Activated T-cell treated with anti-CD3 and anti-CD28 coated beads, Interleukin-2, amount 50 U/mL, for 4 hours (primary cell): ENCODE measurements at regions not wholly inside any gene's neighbourhood (a gene's known extent, or its start where the extent isn't known, plus 50 kb on each side); places are given as distances from the start of the nearest gene placed in this dataset.
"Not testable (repeated sequence)": the region's sequence is repeated elsewhere in the genome, so short reads cannot be mapped to it uniquely, and the experiment has no call there.

Experiments
- ATAC-seq, 2 donors: fragments of 200-7000 bp; cut with Tn5 transposase; one replicate each; pipeline ENCODE4 v1.10.0; 2021
- DNase-seq: peaks from one replicate; pipeline ENCODE4 v3.0.0-alpha.2; 2020
- H3K27me3 Mint-ChIP-seq: one replicate; pipeline ENCODE4 v1.8.0; 2021; ENCODE audit warnings: low read depth, mixed read lengths
- H3K36me3 Mint-ChIP-seq: one replicate; pipeline ENCODE4 v1.8.0; 2022; ENCODE audit warnings: mixed read lengths; ENCODE audit not compliant: insufficient read depth
- H3K4me1 Mint-ChIP-seq: one replicate; pipeline ENCODE4 v1.8.0; 2021; ENCODE audit warnings: low read depth, mixed read lengths
- H3K4me3 Mint-ChIP-seq: one replicate; pipeline ENCODE4 v1.8.0; 2021; ENCODE audit warnings: mild to moderate bottlenecking, moderate library complexity, mixed read lengths
- H3K9me3 Mint-ChIP-seq: one replicate; pipeline ENCODE4 v1.8.0; 2021; ENCODE audit warnings: mixed read lengths

DNA sequence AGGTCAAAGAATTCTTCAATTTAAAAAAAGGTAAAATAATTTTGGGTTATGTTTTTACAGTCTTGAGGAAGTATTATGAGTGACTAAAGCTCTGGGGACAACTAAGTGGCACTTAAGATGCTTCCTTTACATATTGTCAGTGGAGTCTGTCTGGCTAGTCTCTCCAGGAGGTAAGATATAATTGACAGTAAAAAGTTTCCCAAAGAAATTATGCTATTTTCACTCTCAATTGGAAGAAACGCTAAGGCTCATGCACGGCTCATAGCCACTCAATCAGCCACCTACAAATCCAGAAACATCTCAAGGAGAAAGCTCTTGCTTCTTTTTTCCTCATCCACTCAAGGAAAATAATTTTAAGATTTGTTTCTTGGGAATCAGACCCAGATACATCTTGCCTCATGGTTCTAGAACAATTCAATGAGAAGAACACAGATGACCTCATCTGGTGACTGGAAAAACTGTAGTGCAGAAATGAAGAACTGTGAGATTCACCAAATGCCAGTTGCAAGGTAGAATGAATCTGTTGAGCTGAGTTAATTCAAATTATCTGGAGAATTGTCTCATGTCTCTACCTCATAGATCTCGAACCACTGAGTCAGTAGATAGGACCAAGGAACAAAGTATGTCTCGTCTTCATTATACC lies 252.9 kb downstream of the TPBG start:
- Mint-ChIP-seq H3K36me3 (no peaks in the 10 kb centered on the region), H3K4me3 (no peak overlapping the region), H3K27me3 (no peaks in the 10 kb centered on the region), H3K4me1 (no peaks in the 10 kb centered on the region), H3K9me3 (peaks cover 4% of the 10 kb centered on the region)
- ATAC-seq, result no peak
- DNase-seq, result no peak

DNA sequence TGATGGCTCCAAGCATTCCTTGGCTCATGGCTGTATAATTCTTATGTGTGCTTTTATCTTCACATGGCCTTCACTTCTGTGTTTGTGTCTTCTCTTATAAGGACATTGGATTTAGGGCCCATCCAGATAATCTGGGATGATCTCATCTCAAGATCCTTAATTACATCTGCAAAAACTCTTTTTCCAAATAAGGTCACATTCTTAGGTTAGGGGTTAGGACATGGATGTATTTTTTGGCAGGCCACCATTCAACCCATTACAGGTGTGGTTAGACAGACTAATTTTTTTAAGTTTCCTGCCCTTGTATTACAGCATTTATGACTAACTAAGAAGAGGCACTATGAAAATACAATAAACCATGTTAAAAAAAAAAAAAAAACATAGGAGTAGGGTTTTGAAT lies 254.0 kb downstream of the TPBG start:
- Mint-ChIP-seq H3K36me3 (no peaks in the 10 kb centered on the region), H3K4me1 (no peaks in the 10 kb centered on the region), H3K9me3 (peaks cover 4% of the 10 kb centered on the region), H3K4me3 (no peak overlapping the region), H3K27me3 (no peaks in the 10 kb centered on the region)
- ATAC-seq (no peak), DNase-seq (no peak)

DNA sequence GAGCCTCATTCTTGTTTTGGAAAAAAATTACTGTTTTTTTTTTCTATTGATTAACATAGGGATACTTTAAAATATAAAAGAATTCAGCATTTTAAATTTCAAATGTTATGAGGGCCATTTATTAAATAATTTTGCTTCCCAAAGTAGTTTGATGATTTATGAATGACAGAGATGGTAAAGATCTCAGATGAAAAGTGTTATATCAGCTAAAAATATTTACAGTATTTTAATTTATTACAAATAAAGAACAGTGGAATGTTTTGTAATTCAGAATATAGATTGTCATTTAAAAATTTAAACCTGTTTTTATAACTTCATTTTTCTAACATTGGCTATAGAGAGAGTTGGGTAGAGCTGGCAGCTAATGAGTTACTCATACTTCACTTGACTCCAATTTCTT lies 256.0 kb downstream of the TPBG start:
- Mint-ChIP-seq H3K9me3 (peaks cover 4% of the 10 kb centered on the region), H3K4me3 (no peak overlapping the region), H3K27me3 (no peaks in the 10 kb centered on the region), H3K4me1 (no peaks in the 10 kb centered on the region), H3K36me3 (no peaks in the 10 kb centered on the region)
- DNase-seq, result no peak
- no peak for ATAC-seq

DNA sequence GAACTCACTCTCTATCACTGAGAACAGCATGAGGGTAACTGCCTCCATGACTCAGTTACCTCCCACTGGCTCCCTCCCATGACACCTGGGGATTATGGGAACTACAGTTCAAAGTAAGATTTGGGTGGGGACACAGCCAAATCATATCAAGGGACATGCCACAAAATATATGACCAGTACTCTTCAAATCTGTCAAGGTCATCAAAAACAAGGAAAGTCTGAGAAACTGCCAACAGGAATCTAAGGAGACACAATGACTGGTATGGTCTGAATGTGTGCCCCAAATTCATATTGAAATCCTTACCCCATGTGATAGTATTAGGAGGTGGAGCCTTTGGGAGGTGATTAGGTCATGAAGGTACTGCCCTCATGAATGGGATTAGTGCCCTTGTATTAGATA lies 258.8 kb downstream of the TPBG start:
- Mint-ChIP-seq H3K27me3 (no peaks in the 10 kb centered on the region), H3K36me3 (no peaks in the 10 kb centered on the region), H3K9me3 (peaks cover 4% of the 10 kb centered on the region), H3K4me1 (no peaks in the 10 kb centered on the region), H3K4me3 (no peak overlapping the region)
- ATAC-seq (no peak), DNase-seq (no peak)

DNA sequence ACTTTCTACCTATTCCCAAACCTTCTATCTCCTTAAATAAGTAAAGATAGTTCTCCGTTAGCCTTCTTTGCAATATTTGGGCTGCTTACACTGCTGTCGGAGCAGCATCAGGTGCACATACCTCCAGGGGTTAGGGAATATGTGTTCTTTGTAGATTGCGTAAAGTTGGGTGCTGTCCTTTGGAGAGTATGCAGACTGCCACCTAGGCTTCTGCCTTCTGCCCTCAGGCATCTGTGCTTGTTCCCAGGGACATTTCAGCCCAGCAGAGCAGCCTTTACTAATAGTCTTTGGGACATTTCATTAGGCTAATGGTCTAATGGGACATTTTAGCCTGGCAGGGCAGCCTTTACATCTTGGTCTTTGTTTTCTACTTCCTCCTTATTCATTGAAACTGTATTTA lies 260.6 kb downstream of the TPBG start:
- H3K4me3 Mint-ChIP-seq, result no peak overlapping the region
- no peaks in the 10 kb centered on the region for H3K4me1 Mint-ChIP-seq
- no peaks in the 10 kb centered on the region for H3K36me3 Mint-ChIP-seq
- H3K9me3 Mint-ChIP-seq, result peaks cover 4% of the 10 kb centered on the region
- ATAC-seq, result no peak
- no peak for DNase-seq
- no peaks in the 10 kb centered on the region for H3K27me3 Mint-ChIP-seq

DNA sequence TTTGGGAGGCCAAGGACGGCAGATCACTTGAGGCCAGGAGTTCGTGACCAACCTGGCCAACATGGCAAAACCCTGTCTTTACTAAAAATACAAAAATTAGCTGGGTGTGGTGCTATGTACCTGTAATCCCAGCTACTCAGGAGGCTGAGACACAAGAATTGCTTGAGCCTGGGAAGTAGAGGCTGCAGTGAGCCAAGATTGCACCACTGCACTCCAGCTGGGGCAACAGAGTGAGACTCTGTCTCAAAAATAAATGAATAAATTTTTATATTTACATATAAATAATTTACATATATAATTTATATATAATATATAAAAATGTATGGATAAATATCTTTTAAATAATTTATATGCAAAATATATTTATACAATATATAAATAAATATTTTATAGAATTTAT lies 263.3 kb downstream of the TPBG start:
- not testable (repeated sequence) for H3K36me3 Mint-ChIP-seq, ATAC-seq, H3K27me3 Mint-ChIP-seq, H3K9me3 Mint-ChIP-seq, DNase-seq, H3K4me1 Mint-ChIP-seq, H3K4me3 Mint-ChIP-seq

DNA sequence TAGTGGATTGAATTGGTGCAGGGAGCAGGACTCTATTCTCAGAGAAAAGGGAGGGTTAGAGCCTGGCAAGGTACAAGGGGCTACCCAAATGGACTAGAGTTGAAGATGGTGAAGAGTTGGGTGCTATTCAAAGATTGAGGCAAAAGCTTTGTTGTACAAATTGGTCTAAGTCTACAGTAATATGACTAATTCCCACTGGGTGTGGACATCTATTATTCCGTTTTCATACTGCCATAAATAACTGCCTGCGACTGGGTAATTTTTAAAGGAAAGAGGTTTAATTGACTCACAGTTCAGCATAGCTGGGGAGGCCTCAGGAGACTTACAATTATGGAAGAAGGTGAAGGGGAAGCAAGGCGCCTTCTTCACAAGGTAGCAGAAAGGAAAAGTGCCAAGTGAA lies 266.3 kb downstream of the TPBG start:
- no peaks in the 10 kb centered on the region for H3K4me1 Mint-ChIP-seq
- H3K27me3 Mint-ChIP-seq, result no peaks in the 10 kb centered on the region
- DNase-seq (no peak), ATAC-seq (no peak)
- H3K4me3 Mint-ChIP-seq, result no peak overlapping the region
- no peaks in the 10 kb centered on the region for H3K9me3 Mint-ChIP-seq
- H3K36me3 Mint-ChIP-seq, result no peaks in the 10 kb centered on the region

DNA sequence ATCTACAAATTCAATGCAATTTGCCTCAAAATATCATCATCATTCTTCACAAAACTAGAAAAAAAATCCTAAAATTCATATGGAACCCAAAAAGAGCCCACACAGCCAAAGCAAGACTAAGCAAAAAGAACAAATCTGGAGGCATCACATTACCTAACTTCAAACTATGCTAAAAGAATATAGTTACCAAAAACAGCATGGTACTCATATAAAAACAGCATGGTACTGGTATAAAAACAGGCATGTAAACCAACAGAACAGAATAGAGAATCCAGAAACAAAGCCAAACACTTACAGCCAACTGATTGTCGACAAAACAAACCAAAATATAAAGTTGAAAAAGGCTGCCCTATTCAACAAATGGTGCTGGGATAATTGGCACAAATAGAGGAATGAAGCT lies 278.1 kb downstream of the TPBG start:
- H3K36me3 Mint-ChIP-seq, result no peaks in the 10 kb centered on the region
- no peaks in the 10 kb centered on the region for H3K27me3 Mint-ChIP-seq

DNA sequence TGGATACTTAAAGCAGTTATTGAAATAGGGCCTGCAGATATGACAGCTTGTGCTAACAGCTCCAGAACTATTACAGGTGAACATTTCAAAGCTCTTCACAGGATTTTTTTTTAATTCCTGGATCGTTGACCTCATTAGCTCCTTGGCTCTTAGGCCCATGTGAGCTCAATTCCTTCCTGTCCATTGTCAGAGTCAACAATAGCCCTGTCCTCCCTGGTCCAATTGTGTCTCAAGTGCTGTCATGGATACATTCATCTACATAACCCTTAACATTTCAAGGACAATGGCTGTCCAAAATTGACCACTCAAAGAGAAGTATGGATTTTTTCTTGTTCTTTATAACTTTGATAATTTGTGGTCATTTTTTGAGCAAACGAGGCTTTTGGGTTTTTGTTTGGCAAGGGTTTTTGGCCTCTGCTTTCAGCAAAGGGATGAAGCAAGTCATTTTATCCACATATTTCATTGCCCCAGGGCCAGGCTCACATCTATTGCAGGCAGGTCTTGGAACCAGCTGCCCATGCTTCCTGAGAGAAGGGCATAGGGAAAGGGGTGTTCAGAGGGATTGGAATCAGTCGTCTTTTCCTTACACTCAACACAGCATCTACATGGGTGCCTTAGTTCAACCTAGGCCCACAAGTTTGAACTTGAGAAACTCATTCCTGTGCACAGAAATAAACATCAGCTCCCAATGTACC lies 282.1 kb downstream of the TPBG start:
- H3K4me1 Mint-ChIP-seq, result no peaks in the 10 kb centered on the region
- DNase-seq (no peak), ATAC-seq (no peak)
- peaks cover 2% of the 10 kb centered on the region for H3K27me3 Mint-ChIP-seq
- H3K9me3 Mint-ChIP-seq, result no peaks in the 10 kb centered on the region
- H3K4me3 Mint-ChIP-seq, result no peak overlapping the region
- H3K36me3 Mint-ChIP-seq, result no peaks in the 10 kb centered on the region

More for the DNA sequence above, 278.1 kb downstream of the TPBG start:
- no peak for DNase-seq
- no peaks in the 10 kb centered on the region for H3K4me1 Mint-ChIP-seq
- H3K4me3 Mint-ChIP-seq, result no peak overlapping the region
- ATAC-seq, result no peak
- no peaks in the 10 kb centered on the region for H3K9me3 Mint-ChIP-seq

DNA sequence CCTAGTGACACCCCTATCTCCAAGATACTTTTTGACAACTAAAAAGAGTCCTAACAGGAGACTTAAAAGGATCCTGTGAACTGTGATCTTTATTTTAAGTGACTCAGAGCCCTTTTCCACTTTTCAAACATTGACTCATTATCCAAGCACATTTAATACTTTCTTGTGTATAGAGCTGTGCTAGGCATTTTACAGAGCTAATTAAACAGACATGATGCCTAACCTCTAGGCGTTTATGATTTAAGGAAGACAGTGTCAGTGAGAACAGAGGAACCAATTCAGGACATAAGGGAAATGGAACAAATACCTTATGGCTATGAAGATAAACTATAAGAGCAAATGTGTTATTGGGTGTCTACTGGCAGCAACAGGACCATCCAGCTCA lies 282.6 kb downstream of the TPBG start:
- Mint-ChIP-seq H3K4me1 (no peaks in the 10 kb centered on the region), H3K4me3 (no peak overlapping the region), H3K27me3 (peaks cover 2% of the 10 kb centered on the region), H3K36me3 (no peaks in the 10 kb centered on the region), H3K9me3 (no peaks in the 10 kb centered on the region)
- ATAC-seq (no peak), DNase-seq (no peak)

DNA sequence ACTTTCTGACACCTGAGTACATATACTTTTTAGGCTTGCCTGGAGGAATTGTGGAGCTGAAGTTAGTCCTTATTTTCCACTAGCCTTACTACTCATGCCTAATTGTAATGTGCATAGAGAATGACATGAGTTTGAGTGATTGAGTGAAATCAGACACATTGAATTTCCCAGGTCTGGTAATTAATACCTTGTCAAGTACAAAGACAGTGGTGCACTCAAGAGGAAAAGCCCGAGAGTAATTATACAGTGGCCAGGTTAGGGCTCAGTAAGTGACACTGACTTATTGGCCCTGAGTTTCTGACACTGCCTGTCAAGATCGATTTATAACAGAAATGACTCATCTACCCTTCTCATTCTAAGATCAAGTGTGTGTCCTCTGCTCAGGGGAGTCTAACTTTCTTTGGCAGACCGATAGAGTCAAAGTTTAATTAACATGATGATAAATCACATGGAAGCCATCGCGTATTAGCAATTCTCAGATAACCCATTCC lies 288.3 kb downstream of the TPBG start:
- no peaks in the 10 kb centered on the region for H3K4me1 Mint-ChIP-seq
- ATAC-seq, result no peak
- H3K9me3 Mint-ChIP-seq, result no peaks in the 10 kb centered on the region
- DNase-seq, result no peak
- H3K4me3 Mint-ChIP-seq, result no peak overlapping the region
- no peaks in the 10 kb centered on the region for H3K36me3 Mint-ChIP-seq
- H3K27me3 Mint-ChIP-seq, result peaks cover 2% of the 10 kb centered on the region

DNA sequence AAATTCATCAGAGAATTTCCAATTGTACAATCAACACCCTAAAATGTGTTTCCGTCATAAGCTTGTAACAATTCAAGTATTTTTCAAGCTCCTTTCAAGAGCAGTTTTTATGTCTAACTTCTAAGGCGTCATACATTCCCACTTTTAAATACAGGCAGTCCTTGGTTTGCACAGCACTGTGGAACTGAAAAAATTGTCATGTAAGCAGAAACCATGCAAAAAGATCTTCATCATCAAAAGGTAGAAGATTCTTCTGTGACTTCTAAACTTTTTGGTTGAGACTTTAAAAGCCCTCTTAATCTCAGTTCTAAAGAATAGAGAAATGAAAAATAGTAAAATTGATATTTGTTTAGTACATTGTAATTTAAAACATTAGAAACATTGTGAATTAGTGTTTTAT lies 315.6 kb downstream of the TPBG start:
- peaks cover 17% of the 10 kb centered on the region for H3K9me3 Mint-ChIP-seq
- H3K4me1 Mint-ChIP-seq, result no peaks in the 10 kb centered on the region
- no peak overlapping the region for H3K4me3 Mint-ChIP-seq
- no peaks in the 10 kb centered on the region for H3K36me3 Mint-ChIP-seq
- ATAC-seq, result no peak
- DNase-seq, result no peak
- H3K27me3 Mint-ChIP-seq, result no peaks in the 10 kb centered on the region

DNA sequence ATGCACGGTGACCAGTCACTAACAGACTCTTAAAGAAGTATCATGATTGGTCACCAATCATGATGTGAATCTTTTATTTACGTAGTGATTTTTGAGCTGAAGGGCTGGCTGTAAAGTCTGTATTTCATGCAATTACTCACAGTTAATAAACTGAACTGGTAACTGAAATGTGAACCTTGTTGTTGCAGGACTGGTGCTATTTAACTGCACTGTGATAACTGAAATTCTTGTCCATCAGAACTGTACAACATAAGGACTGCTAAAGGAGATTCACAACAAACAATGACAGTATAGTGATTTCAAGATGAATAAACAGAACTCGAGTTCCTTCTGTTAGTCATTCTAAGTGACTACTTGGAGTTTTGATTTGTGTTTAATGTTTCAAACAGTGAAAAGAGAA lies 316.6 kb downstream of the TPBG start:
- DNase-seq (no peak), ATAC-seq (no peak)
- H3K27me3 Mint-ChIP-seq, result no peaks in the 10 kb centered on the region
- peaks cover 14% of the 10 kb centered on the region for H3K9me3 Mint-ChIP-seq
- H3K4me1 Mint-ChIP-seq, result no peaks in the 10 kb centered on the region
- no peak overlapping the region for H3K4me3 Mint-ChIP-seq
- no peaks in the 10 kb centered on the region for H3K36me3 Mint-ChIP-seq

DNA sequence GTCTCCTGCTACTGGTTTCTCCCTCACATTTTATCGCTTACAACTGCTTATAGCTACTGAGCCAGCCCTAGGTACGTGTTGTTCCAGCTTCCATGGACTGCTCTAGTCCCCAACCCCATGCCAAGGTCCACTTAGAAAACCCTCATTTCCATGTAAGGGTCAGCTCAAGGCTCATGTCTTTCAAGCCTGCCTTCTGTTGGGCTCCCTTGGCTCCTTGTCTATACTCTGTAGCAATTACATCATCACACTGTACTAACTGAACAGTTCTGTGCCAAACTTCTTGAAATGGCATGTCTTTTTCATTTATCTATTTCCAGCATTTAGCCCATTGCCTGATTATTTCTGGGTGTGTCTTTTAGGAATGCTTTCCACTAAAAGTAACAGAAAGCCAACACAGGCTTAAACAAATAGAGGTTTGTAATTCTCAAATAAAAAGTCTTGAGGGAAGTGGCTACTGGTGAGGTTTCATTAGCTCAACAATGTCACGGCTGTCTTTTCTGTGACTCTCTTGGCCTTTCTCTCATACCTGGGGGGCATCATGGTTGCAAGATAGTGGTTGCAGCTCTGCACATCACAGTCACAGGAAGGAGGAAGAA lies 317.6 kb downstream of the TPBG start:
- no peaks in the 10 kb centered on the region for H3K27me3 Mint-ChIP-seq
- no peak for DNase-seq
- no peaks in the 10 kb centered on the region for H3K4me1 Mint-ChIP-seq
- no peak for ATAC-seq
- H3K36me3 Mint-ChIP-seq, result no peaks in the 10 kb centered on the region
- peaks cover 10% of the 10 kb centered on the region for H3K9me3 Mint-ChIP-seq
- no peak overlapping the region for H3K4me3 Mint-ChIP-seq

DNA sequence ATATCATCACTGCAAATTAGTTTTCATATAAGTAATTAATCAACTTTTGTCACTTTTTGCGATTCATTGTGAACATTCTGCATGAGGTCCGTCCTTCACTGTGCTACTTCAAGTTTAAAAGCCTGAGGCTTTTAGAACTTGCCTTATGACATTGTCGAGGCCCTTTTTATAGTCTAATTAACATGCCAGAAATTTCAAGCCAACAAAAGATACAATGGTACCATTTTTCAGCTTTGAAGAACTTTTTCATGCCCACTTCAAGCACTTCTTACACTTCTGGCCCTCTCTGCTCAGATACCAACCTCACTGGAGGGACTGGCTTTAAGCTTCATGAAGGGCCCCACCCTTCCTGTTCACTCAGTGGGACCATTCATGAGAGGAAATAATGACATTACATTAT lies 323.1 kb downstream of the TPBG start:
- H3K9me3 Mint-ChIP-seq, result no peaks in the 10 kb centered on the region
- DNase-seq, result no peak
- H3K36me3 Mint-ChIP-seq, result no peaks in the 10 kb centered on the region
- H3K4me1 Mint-ChIP-seq, result no peaks in the 10 kb centered on the region
- no peak overlapping the region for H3K4me3 Mint-ChIP-seq
- no peak for ATAC-seq
- no peaks in the 10 kb centered on the region for H3K27me3 Mint-ChIP-seq
